ENCODE measurements at regions not wholly inside any gene's neighbourhood (a gene's known extent, or its start where the extent isn't known, plus 50 kb on each side); places are given as distances from the start of the nearest gene placed in this dataset.

DNA sequence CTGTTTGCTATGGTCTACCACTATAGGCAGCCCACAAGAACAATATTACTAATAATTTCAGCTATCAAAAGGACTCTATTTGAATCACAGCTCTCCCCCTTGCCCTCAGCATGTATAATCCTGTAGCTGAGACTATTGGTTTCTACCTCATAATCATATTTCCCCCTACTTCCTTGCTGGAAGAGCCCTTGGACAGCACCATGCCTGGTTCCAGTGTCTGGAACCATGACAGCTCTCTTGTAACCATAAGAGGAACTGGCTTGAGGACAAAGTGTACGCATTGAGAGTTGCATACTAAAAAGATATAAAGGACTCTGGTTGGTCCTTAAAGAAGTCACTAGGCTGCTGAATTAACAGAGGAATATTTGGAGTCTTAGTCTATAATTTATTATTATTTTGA is 110.7 kb upstream of the ZRANB2 start:
- TF ChIP-seq, protein P1, sequence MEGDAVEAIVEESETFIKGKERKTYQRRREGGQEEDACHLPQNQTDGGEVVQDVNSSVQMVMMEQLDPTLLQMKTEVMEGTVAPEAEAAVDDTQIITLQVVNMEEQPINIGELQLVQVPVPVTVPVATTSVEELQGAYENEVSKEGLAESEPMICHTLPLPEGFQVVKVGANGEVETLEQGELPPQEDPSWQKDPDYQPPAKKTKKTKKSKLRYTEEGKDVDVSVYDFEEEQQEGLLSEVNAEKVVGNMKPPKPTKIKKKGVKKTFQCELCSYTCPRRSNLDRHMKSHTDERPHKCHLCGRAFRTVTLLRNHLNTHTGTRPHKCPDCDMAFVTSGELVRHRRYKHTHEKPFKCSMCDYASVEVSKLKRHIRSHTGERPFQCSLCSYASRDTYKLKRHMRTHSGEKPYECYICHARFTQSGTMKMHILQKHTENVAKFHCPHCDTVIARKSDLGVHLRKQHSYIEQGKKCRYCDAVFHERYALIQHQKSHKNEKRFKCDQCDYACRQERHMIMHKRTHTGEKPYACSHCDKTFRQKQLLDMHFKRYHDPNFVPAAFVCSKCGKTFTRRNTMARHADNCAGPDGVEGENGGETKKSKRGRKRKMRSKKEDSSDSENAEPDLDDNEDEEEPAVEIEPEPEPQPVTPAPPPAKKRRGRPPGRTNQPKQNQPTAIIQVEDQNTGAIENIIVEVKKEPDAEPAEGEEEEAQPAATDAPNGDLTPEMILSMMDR (IDR thresholded peaks at IDR 0.05; ENCODE audit: low read depth, low read length, poor library complexity, severe bottlenecking): no peak
- TF ChIP-seq EZH2phosphoT487 (IDR thresholded peaks at IDR 0.05; ENCODE audit: borderline replicate concordance, low read length): no peak
